Endothelial cell of umbilical vein (primary cell): ENCODE measurements at regions not wholly inside any gene's neighbourhood (a gene's known extent, or its start where the extent isn't known, plus 50 kb on each side); places are given as distances from the start of the nearest gene placed in this dataset.

ENCODE experiments used
- BruUV-seq: library from RNA; stranded (reverse); fragments of 400-500 nt; replicated peaks from 2 replicates; lab custom pipeline; 2021; lab: Mats Ljungman, UMichigan
- CTCF ChIA-PET: fragments of 300-600, 350-600 bp; sonication (Branson Sonifier 250); formaldehyde crosslinking; loops from one replicate; lab custom pipeline; 2021; ENCODE audit warnings: antibody characterized with exemption, inconsistent platforms; lab: Charles Lee
- POLR2A ChIA-PET: fragments of 300-600, 350-600 bp; sonication (Branson Sonifier 250); formaldehyde crosslinking; loops from one replicate; lab custom pipeline; 2021; ENCODE audit warnings: antibody characterized with exemption, inconsistent platforms; lab: Charles Lee
- DNase-seq: peaks from one replicate; pipeline ENCODE4 v3.0.0-alpha.2; 2011; ENCODE audit warnings: low read depth, low spot score
- FAIRE-seq: peaks from 2 replicates; lab custom pipeline; 2011; peaks lifted over from hg19 to GRCh38; lab: Jason Lieb, UNC
- H2AFZ ChIP-seq: 2 replicates; pipeline ENCODE4 v1.6.0; 2012; ENCODE audit warnings: low read depth, low read length, control low read depth, inconsistent platforms
- H3K27ac ChIP-seq: 2 replicates; pipeline ENCODE4 v1.5.1; 2011; ENCODE audit warnings: low read depth, mild to moderate bottlenecking, control low read depth, low read length, moderate library complexity; ENCODE audit not compliant: insufficient read depth
- H3K27me3 ChIP-seq, 2 experiments: 2 replicates each; pipeline versions ENCODE4 v1.6.0 to v1.6.1; 2011; ENCODE audit warnings: low read length in 2 of 2, mixed read lengths in 1 of 2; ENCODE audit not compliant: control insufficient read depth in 2 of 2, insufficient read depth in 2 of 2
- H3K36me3 ChIP-seq, 2 experiments: 2 replicates in 1 of 2; 3 replicates in 1 of 2; pipeline ENCODE4 v1.5.1; 2011; ENCODE audit warnings: low read length in 2 of 2, mild to moderate bottlenecking in 1 of 2, moderate library complexity in 1 of 2; ENCODE audit not compliant: control insufficient read depth in 2 of 2, insufficient read depth in 2 of 2; ENCODE audit errors: extremely low read depth in 1 of 2
- H3K4me1 ChIP-seq: 3 replicates; pipeline ENCODE4 v1.5.1; 2011; ENCODE audit warnings: mild to moderate bottlenecking, low read length; ENCODE audit not compliant: control insufficient read depth, insufficient read depth; ENCODE audit errors: extremely low read depth
- H3K4me2 ChIP-seq: 2 replicates; pipeline ENCODE4 v1.6.1; 2011; ENCODE audit warnings: low read length, control low read depth, mixed read lengths; ENCODE audit not compliant: insufficient read depth
- H3K4me3 ChIP-seq, 3 experiments: fragments of 200-600 bp in 1 of 3; sonication (generic), shearing (Covaris generic) in 1 of 3; replicated peaks in 1 of 3; 2 replicates each; pipeline ENCODE4 v1.5.1; 2011 to 2016; ENCODE audit warnings: control low read depth in 3 of 3, low read length in 3 of 3, mild to moderate bottlenecking in 2 of 3, inconsistent platforms in 1 of 3, low read depth in 1 of 3, moderate library complexity in 1 of 3; ENCODE audit not compliant: insufficient read depth in 1 of 3
- H3K79me2 ChIP-seq: 2 replicates; pipeline ENCODE4 v1.6.0; 2012; ENCODE audit warnings: low read length, inconsistent platforms; ENCODE audit not compliant: control insufficient read depth, insufficient read depth
- H3K9ac ChIP-seq: replicated peaks from 2 replicates; pipeline ENCODE3; 2011; ENCODE audit warnings: low read length, control low read depth; ENCODE audit not compliant: insufficient read depth; ENCODE audit errors: extremely low read depth
- H3K9me1 ChIP-seq: replicated peaks from 3 replicates; pipeline ENCODE4 v1.6.0; 2011; ENCODE audit warnings: mild to moderate bottlenecking, low read length; ENCODE audit not compliant: control insufficient read depth, insufficient read depth; ENCODE audit errors: extremely low read depth
- H3K9me3 ChIP-seq: replicated peaks from 2 replicates; pipeline ENCODE4 v1.5.1; 2012; ENCODE audit warnings: low read length, inconsistent platforms; ENCODE audit not compliant: control insufficient read depth, insufficient read depth
- H4K20me1 ChIP-seq: replicated peaks from 2 replicates; pipeline ENCODE3; 2011; ENCODE audit warnings: mild to moderate bottlenecking, low read length; ENCODE audit not compliant: control insufficient read depth, insufficient read depth; ENCODE audit errors: extremely low read depth
- CTCF ChIP-seq, 2 donors: IDR thresholded peaks; 1 replicate in 1 of 2; 2 replicates in 1 of 2; pipeline ENCODE4 v1.5.1; 2011; ENCODE audit warnings: low read length in 2 of 2, mild to moderate bottlenecking in 2 of 2, moderate library complexity in 2 of 2, control low read depth in 1 of 2, inconsistent platforms in 1 of 2, low read depth in 1 of 2; ENCODE audit not compliant: insufficient read depth in 1 of 2; ENCODE audit errors: extremely low read depth in 1 of 2
- EZH2 ChIP-seq: IDR thresholded peaks from 2 replicates; pipeline ENCODE4 v1.6.1; 2012; ENCODE audit warnings: borderline replicate concordance, low read depth, mild to moderate bottlenecking, moderate library complexity, low read length, inconsistent platforms; ENCODE audit not compliant: severe bottlenecking
- FOS ChIP-seq: IDR thresholded peaks from 2 replicates; pipeline ENCODE4 v1.6.1; 2011; ENCODE audit warnings: mild to moderate bottlenecking, low read length, moderate library complexity, borderline replicate concordance; ENCODE audit not compliant: insufficient read depth
- GATA2 ChIP-seq: IDR thresholded peaks from 2 replicates; pipeline ENCODE4 v1.7.0; 2011; ENCODE audit warnings: low read depth, mild to moderate bottlenecking, moderate library complexity, mixed read lengths, low read length; ENCODE audit not compliant: insufficient read length, insufficient read depth
- JUN ChIP-seq: IDR thresholded peaks from 2 replicates; pipeline ENCODE4 v1.6.1; 2011; ENCODE audit warnings: borderline replicate concordance, low read depth; ENCODE audit not compliant: insufficient read length, insufficient read depth
- MAX ChIP-seq: IDR thresholded peaks from 2 replicates; pipeline ENCODE4 v1.6.1; 2011; ENCODE audit not compliant: insufficient read depth, insufficient read length
- MYC ChIP-seq: IDR thresholded peaks from one replicate; pipeline ENCODE4 v1.6.1; 2011; ENCODE audit warnings: mild to moderate bottlenecking, low read depth, low read length
- POLR2A ChIP-seq: IDR thresholded peaks from 2 replicates; pipeline ENCODE4 v1.6.1; 2012; ENCODE audit warnings: low read depth, mild to moderate bottlenecking, control low read depth, low read length
- POLR2AphosphoS5 ChIP-seq: IDR thresholded peaks from 2 replicates; pipeline ENCODE4 v1.6.1; 2012; ENCODE audit warnings: low read depth, mild to moderate bottlenecking, control low read depth, low read length, moderate library complexity; ENCODE audit not compliant: insufficient read depth
- dilution Hi-C: fragments of 300-500 bp; cut with MboI; formaldehyde crosslinking; loops from one replicate; pipeline ENCODE4 v1.15.0; 2019; ENCODE audit warnings: low sequenced_read_pairs; ENCODE audit not compliant: extremely low pct_ligation_motif_present
- intact Hi-C: fragments of 100-400 bp; cut with micrococcal nuclease; formaldehyde crosslinking; loops from one replicate; pipeline ENCODE4 v1.10.0; 2022

DNA sequence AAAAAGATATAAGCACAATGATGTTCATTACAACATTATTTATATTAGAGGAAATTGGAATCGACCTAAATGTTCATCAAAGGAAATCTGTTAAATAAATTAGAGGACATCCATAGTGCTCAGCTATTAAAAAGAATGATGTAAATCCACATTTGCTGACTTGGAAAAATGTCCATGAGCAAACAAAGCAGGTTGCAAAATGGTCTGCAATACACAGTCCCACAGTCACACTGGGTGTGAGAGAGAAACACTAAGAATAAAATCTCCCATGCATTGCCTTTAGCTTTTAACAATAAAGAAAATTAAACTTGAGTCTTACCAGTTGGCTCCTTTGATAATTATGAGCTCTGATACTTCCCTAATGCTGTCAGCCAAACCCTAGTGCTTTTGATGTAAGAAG is 811.1 kb upstream of the SALL3 start:
- H3K9me1 ChIP-seq = no peaks in the 10 kb centered on the region
- no peaks in the 10 kb centered on the region for H3K79me2 ChIP-seq
- ChIA-PET POLR2A (no interaction called here), CTCF (no interaction called here)
- DNase-seq (no peak), FAIRE-seq (no peak)
- no TSS peak for BruUV-seq
- no peak for TF ChIP-seq POLR2A
- no peak for TF ChIP-seq MYC
- no peak for TF ChIP-seq JUN
- TF ChIP-seq POLR2AphosphoS5 = no peak
- no peak for TF ChIP-seq GATA2
- TF ChIP-seq FOS = no peak
- TF ChIP-seq EZH2 = no peak
- no peak for TF ChIP-seq MAX
- no peak for TF ChIP-seq CTCF (IDR thresholded peaks at IDR 0.05; ENCODE audit: extremely low read depth in 1 of 2, insufficient read depth in 1 of 2, low read depth in 1 of 2, low read length in 2 of 2)
- H3K27ac ChIP-seq = no peak overlapping the region
- H3K9ac ChIP-seq = no peak overlapping the region
- H3K27me3 ChIP-seq = no peaks in the 10 kb centered on the region
- H2AFZ ChIP-seq = no peak overlapping the region
- peaks cover 3% of the 10 kb centered on the region for H3K9me3 ChIP-seq
- H4K20me1 ChIP-seq = no peaks in the 10 kb centered on the region
- no peaks in the 10 kb centered on the region for H3K4me1 ChIP-seq
- dilution Hi-C loops = no loop called here
- no peak overlapping the region for H3K4me3 ChIP-seq
- intact Hi-C loops = no loop called here
- H3K4me2 ChIP-seq = no peak overlapping the region
- H3K36me3 ChIP-seq = no peaks in the 10 kb centered on the region
